DMS53 treated with DMSO at 0.1 percent for 48 hours (cell line): ENCODE measurements at regions not wholly inside any gene's neighbourhood (a gene's known extent, or its start where the extent isn't known, plus 50 kb on each side); places are given as distances from the start of the nearest gene placed in this dataset.

Experiments
- DNase-seq: peaks from one replicate; lab custom pipeline; 2025; ENCODE audit not compliant: unreplicated experiment; lab: John Stamatoyannopoulos, UW

DNA sequence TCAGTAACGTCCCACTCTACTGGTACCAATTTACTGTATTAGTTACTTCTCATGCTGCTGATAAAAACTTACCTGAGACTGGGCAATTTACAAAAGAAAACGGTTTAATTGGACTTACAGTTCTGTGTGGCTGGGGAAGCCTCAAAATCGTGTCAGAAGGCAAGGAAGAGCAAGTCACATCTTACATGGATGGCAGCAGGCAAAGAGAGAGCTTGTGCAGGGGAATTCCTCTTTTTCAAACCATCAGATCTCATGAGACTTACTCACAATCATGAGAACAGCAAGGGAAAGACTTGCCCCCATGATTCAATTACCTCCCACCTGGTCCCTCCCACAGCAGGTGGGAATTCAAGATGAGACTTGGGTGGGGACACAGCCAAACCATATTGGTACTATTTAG lies 908.2 kb upstream of the NR2F2 start:
- no peak for DNase-seq

DNA sequence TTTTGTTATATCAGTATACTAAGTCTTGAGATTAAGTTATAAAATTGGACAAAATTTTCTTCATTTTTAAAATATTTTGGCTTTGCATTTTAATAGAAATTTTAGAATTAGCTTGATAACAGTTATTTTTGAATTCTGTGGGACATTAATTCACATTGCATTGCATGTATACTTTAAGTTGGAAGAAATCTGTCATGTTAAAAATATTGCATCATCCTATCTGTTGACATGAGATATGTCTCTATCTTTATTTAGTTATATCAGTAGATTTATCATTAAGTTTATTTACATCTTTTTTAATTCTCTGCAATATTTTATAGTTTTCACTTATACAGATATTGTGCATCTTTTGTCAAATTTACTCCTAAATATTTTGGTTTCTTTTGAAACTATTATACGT lies 904.6 kb upstream of the NR2F2 start:
- DNase-seq, result no peak

- DNase-seq, result no peak
Observed at GRCh38 chr15:95429345-95429744, 901.2 kb upstream of the NR2F2 start.

- DNase-seq, result no peak
Observed at GRCh38 chr15:95431518-95431917, 899.0 kb upstream of the NR2F2 start.

- DNase-seq, result no peak
Observed at GRCh38 chr15:95432878-95433405, 897.6 kb upstream of the NR2F2 start.

GRCh38 chr15:95439922-95440376 lies 890.6 kb upstream of the NR2F2 start:
- DNase-seq, result no peak

DNA sequence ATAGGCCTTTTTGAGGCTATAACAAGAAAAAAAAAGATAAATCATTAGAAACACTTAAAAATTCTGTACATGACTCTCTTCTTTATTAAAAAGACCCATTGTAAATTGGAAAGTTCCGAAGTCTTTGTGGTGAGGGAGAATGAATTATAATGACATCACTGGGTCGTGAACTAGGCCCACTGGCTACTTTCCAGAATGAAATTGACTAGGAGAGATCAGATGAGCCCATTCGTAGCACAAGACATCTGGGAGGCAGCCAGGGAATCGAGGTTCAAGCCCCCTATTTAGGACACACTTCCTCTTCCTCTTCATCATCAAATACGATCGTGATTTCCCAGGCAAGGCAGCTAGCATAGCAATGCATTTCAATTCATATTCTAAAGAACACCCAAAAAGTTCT lies 889.8 kb upstream of the NR2F2 start:
- DNase-seq, result no peak

DNA sequence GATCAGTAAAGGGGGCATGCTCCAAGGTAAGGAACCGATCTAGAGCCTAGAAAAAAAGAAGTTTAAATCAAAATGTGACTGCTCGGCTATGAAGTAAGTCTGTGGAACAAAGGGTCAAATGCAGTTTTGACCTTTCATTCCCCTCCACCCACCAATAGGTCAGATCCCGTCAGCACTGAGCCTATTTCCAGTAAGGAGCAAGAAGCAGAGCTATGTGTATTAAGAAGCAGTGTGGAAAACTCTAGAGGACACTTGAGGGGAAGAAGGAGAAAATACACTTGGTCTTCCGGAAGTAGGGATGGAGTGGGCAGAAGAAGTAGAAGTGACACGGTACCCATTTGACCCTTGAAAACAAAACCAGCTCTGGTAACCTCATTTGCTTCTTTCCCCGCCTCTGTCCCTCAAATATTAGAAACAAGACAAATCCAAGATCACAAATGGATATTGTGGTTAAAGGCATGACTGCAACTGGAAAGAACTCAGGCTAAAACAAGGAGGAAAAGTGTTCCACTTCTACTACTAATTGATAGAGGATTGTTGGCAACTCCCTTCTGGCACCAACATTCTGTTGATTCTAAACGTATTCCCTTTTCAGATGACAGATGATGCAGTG lies 888.3 kb upstream of the NR2F2 start:
- DNase-seq, result no peak

DNA sequence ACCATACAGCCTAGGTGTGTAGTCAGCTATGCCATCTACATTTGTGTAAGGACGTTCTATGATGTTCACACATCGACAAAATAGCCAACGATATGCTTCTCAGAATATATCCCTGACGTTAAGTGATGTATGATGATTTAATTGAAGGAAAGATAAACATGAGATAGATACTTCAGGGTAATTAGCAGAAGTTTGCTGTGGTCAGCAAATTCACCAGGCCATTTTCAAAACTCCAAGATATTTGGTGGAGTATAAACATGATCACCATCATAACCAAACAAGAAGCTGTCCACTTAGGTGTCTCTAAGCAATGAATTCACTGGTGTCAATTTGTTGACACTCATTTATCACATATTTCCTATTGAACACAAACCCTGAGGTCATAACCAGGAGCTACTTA lies 885.6 kb upstream of the NR2F2 start:
- no peak for DNase-seq

DNA sequence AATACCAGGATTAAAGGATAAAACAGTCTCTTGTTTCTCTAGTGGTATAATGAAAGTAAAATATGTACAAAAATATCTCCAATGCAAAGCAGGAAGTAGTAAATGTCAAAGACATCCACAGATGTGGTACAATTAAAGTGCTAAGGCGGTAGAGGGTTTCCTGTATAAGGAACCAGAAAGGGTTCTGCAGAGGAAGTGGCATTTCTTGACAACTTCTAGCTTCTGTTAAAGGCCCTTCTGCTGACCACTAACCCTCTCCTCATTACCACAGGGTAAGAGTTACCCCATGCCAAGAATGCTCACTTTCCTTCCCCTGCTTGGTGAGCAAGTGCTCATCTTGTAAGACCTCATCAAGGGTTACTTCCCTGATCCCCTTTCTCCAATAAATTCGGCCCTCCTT lies 883.6 kb upstream of the NR2F2 start:
- no peak for DNase-seq

- DNase-seq, result no peak
Observed at GRCh38 chr15:95447486-95447885, 883.0 kb upstream of the NR2F2 start.

GRCh38 chr15:95448531-95449229 lies 881.8 kb upstream of the NR2F2 start:
- DNase-seq, result no peak

DNA sequence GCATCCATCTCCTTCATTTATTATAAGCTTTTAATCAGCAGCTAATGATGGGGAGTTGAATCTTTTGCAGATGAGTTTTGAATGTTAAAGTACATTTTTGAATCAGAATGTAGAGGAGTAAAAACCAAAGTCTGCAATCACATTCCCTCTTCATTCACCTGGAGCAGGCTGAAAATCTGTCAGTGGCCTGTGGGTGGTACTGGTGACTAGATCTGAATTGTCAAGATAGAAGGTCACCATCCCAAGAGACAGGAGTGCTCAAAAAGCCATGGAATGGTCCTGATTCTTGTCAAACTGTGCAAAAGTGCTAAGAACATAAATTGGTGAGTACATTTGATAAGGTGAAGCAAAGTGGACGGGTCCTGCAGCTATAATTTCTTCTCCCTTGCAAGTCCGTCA lies 881.3 kb upstream of the NR2F2 start:
- no peak for DNase-seq

DNA sequence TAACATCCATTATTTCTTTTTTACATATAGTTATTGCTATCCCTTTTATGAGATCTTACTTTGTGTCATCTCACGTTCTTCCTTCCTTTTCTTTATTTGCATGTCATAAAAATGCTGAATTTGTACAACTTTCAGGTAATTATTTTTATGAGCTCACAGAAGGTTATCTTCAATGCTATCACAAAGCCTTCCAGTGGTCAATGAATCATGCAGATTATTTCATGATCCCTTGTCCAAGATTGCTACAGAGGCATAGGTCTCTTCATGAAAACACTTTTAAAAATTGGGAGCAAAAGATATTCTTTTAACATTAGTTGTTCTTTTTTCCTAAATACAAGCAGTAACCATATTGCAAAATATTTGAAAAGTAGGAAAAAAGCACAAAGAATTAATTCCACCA lies 880.1 kb upstream of the NR2F2 start:
- no peak for DNase-seq

DNA sequence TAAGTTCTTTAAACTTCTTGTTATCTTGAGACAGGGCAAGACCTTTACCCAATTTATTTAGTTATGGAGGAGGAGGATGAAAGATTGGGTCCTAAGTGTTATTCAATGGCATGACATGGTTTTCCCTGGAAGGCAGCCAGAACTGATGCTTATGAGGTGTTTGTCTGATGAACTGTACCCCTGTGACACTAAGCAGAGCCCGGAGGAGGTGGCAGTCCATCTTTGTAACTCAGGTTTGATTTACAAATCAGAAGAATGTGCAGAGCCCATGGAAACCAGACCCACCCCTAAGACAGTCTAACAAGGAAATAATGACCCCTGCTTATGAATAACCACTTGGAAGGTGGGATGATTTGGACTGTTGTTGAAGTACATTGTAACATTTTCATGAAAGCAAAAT lies 878.6 kb upstream of the NR2F2 start:
- no peak for DNase-seq

GRCh38 chr15:95454403-95455262 lies 875.9 kb upstream of the NR2F2 start:
- DNase-seq, result no peak

GRCh38 chr15:95457520-95457919 lies 873.0 kb upstream of the NR2F2 start:
- no peak for DNase-seq

DNA sequence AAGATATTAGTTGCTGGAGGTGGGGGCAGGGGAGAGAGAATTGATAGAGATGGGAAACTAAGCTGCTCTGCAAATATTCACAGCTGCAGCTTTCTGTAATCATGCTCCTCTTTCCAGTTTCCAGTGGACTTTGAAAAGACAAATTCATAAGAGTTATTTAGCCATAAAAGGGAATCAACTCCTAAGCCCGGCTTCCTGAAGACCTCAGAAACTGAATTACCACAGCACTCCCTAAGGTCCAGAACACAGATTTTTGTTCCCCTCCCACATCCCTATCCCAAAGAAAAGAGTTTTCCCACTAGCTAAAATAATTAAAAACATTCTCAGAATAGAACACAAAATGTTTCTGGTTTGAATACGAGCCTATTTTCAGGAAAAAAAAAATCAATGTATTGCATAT lies 871.8 kb upstream of the NR2F2 start:
- DNase-seq, result no peak

DNA sequence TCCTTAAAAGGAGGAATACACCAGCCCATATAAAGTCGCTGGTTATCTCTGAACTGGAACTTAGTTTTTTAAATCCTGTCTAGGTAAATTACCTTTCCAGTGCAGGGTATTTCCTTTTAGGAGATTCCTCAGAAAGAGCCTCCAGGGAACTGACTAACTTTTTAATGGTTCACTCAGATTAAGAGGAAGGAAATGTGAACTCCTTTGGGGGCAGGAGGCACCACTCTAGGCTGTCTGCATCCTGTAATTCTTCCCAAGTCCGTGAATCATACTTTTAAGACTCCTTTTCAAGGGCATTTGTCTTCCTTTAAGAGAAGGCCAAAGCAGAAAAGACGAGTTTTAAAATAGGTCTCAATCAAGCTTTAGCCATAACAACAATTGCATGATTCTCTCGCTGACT lies 871.2 kb upstream of the NR2F2 start:
- no peak for DNase-seq

DNA sequence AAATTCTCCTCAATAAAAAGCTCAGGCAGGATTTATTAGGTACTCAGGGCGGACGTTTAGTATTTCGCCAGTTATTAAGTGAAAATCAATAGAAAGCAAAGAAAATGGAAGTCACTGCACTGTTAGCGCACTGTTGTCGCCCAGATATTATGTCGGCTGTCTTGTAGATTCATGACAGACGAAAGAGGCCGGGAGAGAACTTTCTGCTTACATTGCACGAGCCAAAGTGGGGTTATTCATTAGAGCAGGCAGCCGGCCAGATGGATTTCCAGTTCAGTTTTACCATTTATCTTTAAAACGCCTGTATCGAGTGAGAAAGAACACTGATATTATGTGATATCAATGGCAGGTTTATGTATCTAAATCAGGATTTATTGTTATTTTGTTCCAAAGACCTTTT lies 866.0 kb upstream of the NR2F2 start:
- no peak for DNase-seq

- no peak for DNase-seq
Observed at GRCh38 chr15:95468820-95469219, 861.7 kb upstream of the NR2F2 start.

GRCh38 chr15:95469496-95470000 lies 861.0 kb upstream of the NR2F2 start:
- DNase-seq, result no peak
